IPS-NIHi7 (cell line): ENCODE measurements at regions not wholly inside any gene's neighbourhood (a gene's known extent, or its start where the extent isn't known, plus 50 kb on each side); places are given as distances from the start of the nearest gene placed in this dataset.

Source experiments
- DNase-seq: peaks from one replicate; pipeline ENCODE4 v3.0.0; 2012; ENCODE audit warnings: mixed read lengths; ENCODE audit errors: extremely low spot score

- DNase-seq = no peak
Observed at GRCh38 chr20:6492271-6493055, 275.0 kb upstream of the BMP2 start.

GRCh38 chr20:6490849-6491248 lies 276.6 kb upstream of the BMP2 start:
- DNase-seq = no peak

GRCh38 chr20:6489361-6490171 lies 277.9 kb upstream of the BMP2 start:
- DNase-seq = no peak

GRCh38 chr20:6485351-6485750 lies 282.1 kb upstream of the BMP2 start:
- no peak for DNase-seq

- no peak for DNase-seq
Observed at GRCh38 chr20:6483727-6484126, 283.8 kb upstream of the BMP2 start.

GRCh38 chr20:6482486-6482885 lies 285.0 kb upstream of the BMP2 start:
- DNase-seq = no peak

GRCh38 chr20:6480328-6481200 lies 286.9 kb upstream of the BMP2 start:
- DNase-seq = no peak

GRCh38 chr20:6473197-6473596 lies 294.3 kb upstream of the BMP2 start:
- DNase-seq = no peak

- no peak for DNase-seq
Observed at GRCh38 chr20:6471871-6472270, 295.6 kb upstream of the BMP2 start.

GRCh38 chr20:6471110-6471647 lies 296.3 kb upstream of the BMP2 start:
- DNase-seq = no peak

GRCh38 chr20:6469695-6470094 lies 297.8 kb upstream of the BMP2 start:
- DNase-seq = no peak

- DNase-seq = no peak
Observed at GRCh38 chr20:6468423-6469116, 298.9 kb upstream of the BMP2 start.

- no peak for DNase-seq
Observed at GRCh38 chr20:6467562-6467961, 299.9 kb upstream of the BMP2 start.

- DNase-seq = no peak
Observed at GRCh38 chr20:6466075-6466810, 301.2 kb upstream of the BMP2 start.

- no peak for DNase-seq
Observed at GRCh38 chr20:6450841-6451240, 316.6 kb upstream of the BMP2 start.

GRCh38 chr20:6440443-6440799 lies 317.6 kb upstream of the FERMT1 start:
- DNase-seq = no peak

GRCh38 chr20:6439737-6440442 lies 317.1 kb upstream of the FERMT1 start:
- no peak for DNase-seq

GRCh38 chr20:6434131-6434530 lies 311.3 kb upstream of the FERMT1 start:
- no peak for DNase-seq

- DNase-seq = no peak
Observed at GRCh38 chr20:6430381-6430780, 307.6 kb upstream of the FERMT1 start.

- DNase-seq = no peak
Observed at GRCh38 chr20:6426287-6426891, 303.6 kb upstream of the FERMT1 start.
